ENCODE measurements at regions not wholly inside any gene's neighbourhood (a gene's known extent, or its start where the extent isn't known, plus 50 kb on each side); places are given as distances from the start of the nearest gene placed in this dataset.

DNA sequence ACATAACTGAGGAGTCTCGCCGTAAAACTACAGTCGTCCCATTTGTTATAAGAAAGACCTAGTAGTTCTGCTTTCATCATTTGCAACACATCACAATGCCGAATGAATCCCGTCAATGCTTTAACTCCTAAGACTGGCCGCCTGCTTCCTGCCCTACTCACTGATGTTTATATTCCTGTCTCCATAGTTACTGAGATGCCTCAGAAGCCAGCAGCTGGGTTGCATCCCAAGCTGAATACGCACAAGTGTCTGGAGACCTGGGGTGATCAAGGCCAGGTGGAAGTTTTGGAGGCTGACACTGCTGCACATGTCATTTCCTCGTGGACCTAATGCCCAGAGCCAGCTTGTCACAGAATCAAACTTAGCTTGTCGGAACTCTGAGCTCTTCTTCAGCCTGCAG lies 95.2 kb upstream of the UBE2E1 start:
- Histone ChIP-seq H3K4me3 (ENCODE audit: insufficient read depth, low read length, poor library complexity, severe bottlenecking) (no peak overlapping the region), H3K4me2 (ENCODE audit: low read depth, low read length, poor library complexity, severe bottlenecking) (no peak overlapping the region), H4K20me1 (ENCODE audit: low read depth, low read length) (no peaks in the 10 kb centered on the region), H2AFZ (ENCODE audit: low read depth, low read length, severe bottlenecking) (no peak overlapping the region), H3K9ac (ENCODE audit: low read length) (no peak overlapping the region), H3K27ac (ENCODE audit: low read depth, low read length) (no peak overlapping the region), H3K79me2 (ENCODE audit: insufficient read depth, low read length) (no peaks in the 10 kb centered on the region), H3K36me3 (ENCODE audit: low read length) (no peaks in the 10 kb centered on the region), H3K9me3 (ENCODE audit: insufficient read depth, low read length) (no peaks in the 10 kb centered on the region), H3K27me3 (ENCODE audit: low read length) (no peaks in the 10 kb centered on the region), H3F3A (ENCODE audit: insufficient read depth) (no peaks in the 10 kb centered on the region), H3K9me2 (replicated peaks; ENCODE audit: insufficient read depth, low read length) (no peaks in the 10 kb centered on the region)
- TF ChIP-seq, protein P1, sequence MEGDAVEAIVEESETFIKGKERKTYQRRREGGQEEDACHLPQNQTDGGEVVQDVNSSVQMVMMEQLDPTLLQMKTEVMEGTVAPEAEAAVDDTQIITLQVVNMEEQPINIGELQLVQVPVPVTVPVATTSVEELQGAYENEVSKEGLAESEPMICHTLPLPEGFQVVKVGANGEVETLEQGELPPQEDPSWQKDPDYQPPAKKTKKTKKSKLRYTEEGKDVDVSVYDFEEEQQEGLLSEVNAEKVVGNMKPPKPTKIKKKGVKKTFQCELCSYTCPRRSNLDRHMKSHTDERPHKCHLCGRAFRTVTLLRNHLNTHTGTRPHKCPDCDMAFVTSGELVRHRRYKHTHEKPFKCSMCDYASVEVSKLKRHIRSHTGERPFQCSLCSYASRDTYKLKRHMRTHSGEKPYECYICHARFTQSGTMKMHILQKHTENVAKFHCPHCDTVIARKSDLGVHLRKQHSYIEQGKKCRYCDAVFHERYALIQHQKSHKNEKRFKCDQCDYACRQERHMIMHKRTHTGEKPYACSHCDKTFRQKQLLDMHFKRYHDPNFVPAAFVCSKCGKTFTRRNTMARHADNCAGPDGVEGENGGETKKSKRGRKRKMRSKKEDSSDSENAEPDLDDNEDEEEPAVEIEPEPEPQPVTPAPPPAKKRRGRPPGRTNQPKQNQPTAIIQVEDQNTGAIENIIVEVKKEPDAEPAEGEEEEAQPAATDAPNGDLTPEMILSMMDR (IDR thresholded peaks at IDR 0.05; ENCODE audit: insufficient read depth, low read length, poor library complexity, severe bottlenecking): no peak
- TF ChIP-seq EZH2phosphoT487 (conservative IDR thresholded peaks at IDR 0.05; ENCODE audit: low read length): no peak

DNA sequence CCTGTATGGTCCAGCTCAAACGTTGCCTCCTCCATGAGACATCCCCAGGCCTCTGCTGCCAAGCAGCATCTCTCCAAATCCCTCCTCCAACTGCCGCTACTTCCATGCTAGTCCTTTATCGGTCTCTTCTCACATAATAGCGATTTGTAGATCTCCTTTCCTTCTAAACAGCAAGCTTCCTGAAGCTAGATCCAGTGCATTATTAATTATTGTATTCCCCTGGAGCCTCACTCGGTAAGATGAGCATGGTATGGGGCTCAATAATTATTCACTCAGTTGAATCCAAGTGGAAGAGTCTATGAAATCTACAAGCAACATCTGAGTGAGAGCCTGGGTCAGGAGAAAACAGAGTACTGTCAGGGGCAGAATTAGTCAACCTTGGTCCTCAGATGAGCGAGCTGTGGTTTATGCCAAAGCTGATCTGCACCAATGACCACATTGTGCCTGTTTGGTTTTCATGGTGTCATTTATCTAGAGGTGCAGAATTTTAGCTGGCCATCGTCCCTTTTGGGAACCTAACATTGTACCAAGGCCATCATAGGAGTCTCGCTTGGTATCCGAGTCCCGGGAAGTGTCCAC lies 93.8 kb upstream of the UBE2E1 start:
- Histone ChIP-seq H3K9me2 (replicated peaks; ENCODE audit: insufficient read depth, low read length) (no peaks in the 10 kb centered on the region), H3K9me3 (ENCODE audit: insufficient read depth, low read length) (no peaks in the 10 kb centered on the region), H3K4me2 (ENCODE audit: low read depth, low read length, poor library complexity, severe bottlenecking) (no peak overlapping the region), H3K9ac (ENCODE audit: low read length) (no peak overlapping the region), H3F3A (ENCODE audit: insufficient read depth) (no peaks in the 10 kb centered on the region), H4K20me1 (ENCODE audit: low read depth, low read length) (no peaks in the 10 kb centered on the region), H3K27ac (ENCODE audit: low read depth, low read length) (no peak overlapping the region), H3K36me3 (ENCODE audit: low read length) (no peaks in the 10 kb centered on the region), H3K79me2 (ENCODE audit: insufficient read depth, low read length) (no peaks in the 10 kb centered on the region), H2AFZ (ENCODE audit: low read depth, low read length, severe bottlenecking) (no peak overlapping the region), H3K4me3 (ENCODE audit: insufficient read depth, low read length, poor library complexity, severe bottlenecking) (no peak overlapping the region), H3K27me3 (ENCODE audit: low read length) (no peaks in the 10 kb centered on the region)
- TF ChIP-seq, protein P1 (IDR thresholded peaks at IDR 0.05; ENCODE audit: insufficient read depth, low read length, poor library complexity, severe bottlenecking): no peak
- TF ChIP-seq EZH2phosphoT487 (conservative IDR thresholded peaks at IDR 0.05; ENCODE audit: low read length): no peak

- Histone ChIP-seq H3K4me3 (ENCODE audit: insufficient read depth, low read length, poor library complexity, severe bottlenecking) (no peak overlapping the region), H3K27me3 (ENCODE audit: low read length) (no peaks in the 10 kb centered on the region), H3K36me3 (ENCODE audit: low read length) (no peaks in the 10 kb centered on the region), H3K27ac (ENCODE audit: low read depth, low read length) (no peak overlapping the region), H3K79me2 (ENCODE audit: insufficient read depth, low read length) (no peaks in the 10 kb centered on the region), H3F3A (ENCODE audit: insufficient read depth) (no peaks in the 10 kb centered on the region), H2AFZ (ENCODE audit: low read depth, low read length, severe bottlenecking) (no peak overlapping the region), H3K4me2 (ENCODE audit: low read depth, low read length, poor library complexity, severe bottlenecking) (no peak overlapping the region), H4K20me1 (ENCODE audit: low read depth, low read length) (no peaks in the 10 kb centered on the region), H3K9me2 (replicated peaks; ENCODE audit: insufficient read depth, low read length) (no peaks in the 10 kb centered on the region), H3K9ac (ENCODE audit: low read length) (no peak overlapping the region), H3K9me3 (ENCODE audit: insufficient read depth, low read length) (no peaks in the 10 kb centered on the region)
- TF ChIP-seq, protein P1 (IDR thresholded peaks at IDR 0.05; ENCODE audit: insufficient read depth, low read length, poor library complexity, severe bottlenecking): no peak
- no peak for TF ChIP-seq EZH2phosphoT487 (conservative IDR thresholded peaks at IDR 0.05; ENCODE audit: low read length)
These were observed 92.8 kb upstream of the UBE2E1 start for GRCh38 chr3:23712656-23713559.
